Fibroblast of mammary gland (primary cell): ENCODE measurements at regions not wholly inside any gene's neighbourhood (a gene's known extent, or its start where the extent isn't known, plus 50 kb on each side); places are given as distances from the start of the nearest gene placed in this dataset.

ENCODE experiments used
- DNase-seq: peaks from one replicate; pipeline ENCODE4 v3.0.0-alpha.2; 2010; ENCODE audit warnings: low read depth
- H3K4me3 ChIP-seq: 2 replicates; pipeline ENCODE4 v1.5.1; 2011; ENCODE audit warnings: low read depth, mild to moderate bottlenecking, low read length, moderate library complexity; ENCODE audit not compliant: control insufficient read depth
- TF ChIP-seq, protein P1 (sequence below): conservative IDR thresholded peaks from 2 replicates; pipeline ENCODE4 v1.5.1; 2011; ENCODE audit warnings: low read depth, low read length, inconsistent platforms; ENCODE audit not compliant: control insufficient read depth, insufficient read depth

DNA sequence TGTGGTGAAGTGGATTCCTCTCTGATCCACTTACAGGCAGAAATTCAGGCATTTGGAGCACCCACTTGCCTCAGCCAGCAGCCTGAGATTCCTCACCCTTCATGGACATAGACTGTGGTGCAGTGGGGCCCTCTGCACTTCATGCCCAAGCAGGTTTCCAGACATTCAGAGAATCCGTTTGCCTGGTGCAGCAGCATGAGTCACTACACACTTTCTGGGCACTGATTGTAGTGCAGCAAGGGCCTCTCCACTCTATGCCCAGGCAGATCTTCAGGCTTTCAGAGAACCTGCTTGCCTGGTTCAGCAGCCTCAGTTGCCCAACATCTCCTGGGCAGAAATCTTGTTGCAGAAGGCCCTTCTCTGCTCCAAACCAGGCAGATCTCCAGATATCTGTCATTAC lies 920.9 kb downstream of the SLITRK5 start:
- TF ChIP-seq, protein P1, sequence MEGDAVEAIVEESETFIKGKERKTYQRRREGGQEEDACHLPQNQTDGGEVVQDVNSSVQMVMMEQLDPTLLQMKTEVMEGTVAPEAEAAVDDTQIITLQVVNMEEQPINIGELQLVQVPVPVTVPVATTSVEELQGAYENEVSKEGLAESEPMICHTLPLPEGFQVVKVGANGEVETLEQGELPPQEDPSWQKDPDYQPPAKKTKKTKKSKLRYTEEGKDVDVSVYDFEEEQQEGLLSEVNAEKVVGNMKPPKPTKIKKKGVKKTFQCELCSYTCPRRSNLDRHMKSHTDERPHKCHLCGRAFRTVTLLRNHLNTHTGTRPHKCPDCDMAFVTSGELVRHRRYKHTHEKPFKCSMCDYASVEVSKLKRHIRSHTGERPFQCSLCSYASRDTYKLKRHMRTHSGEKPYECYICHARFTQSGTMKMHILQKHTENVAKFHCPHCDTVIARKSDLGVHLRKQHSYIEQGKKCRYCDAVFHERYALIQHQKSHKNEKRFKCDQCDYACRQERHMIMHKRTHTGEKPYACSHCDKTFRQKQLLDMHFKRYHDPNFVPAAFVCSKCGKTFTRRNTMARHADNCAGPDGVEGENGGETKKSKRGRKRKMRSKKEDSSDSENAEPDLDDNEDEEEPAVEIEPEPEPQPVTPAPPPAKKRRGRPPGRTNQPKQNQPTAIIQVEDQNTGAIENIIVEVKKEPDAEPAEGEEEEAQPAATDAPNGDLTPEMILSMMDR = no peak
- H3K4me3 ChIP-seq = no peak overlapping the region
- no peak for DNase-seq

- H3K4me3 ChIP-seq = no peak overlapping the region
- DNase-seq = no peak
- TF ChIP-seq, protein P1 = no peak
Measured at GRCh38 chr13:88601949-88602348, 930.8 kb downstream of the SLITRK5 start.

DNA sequence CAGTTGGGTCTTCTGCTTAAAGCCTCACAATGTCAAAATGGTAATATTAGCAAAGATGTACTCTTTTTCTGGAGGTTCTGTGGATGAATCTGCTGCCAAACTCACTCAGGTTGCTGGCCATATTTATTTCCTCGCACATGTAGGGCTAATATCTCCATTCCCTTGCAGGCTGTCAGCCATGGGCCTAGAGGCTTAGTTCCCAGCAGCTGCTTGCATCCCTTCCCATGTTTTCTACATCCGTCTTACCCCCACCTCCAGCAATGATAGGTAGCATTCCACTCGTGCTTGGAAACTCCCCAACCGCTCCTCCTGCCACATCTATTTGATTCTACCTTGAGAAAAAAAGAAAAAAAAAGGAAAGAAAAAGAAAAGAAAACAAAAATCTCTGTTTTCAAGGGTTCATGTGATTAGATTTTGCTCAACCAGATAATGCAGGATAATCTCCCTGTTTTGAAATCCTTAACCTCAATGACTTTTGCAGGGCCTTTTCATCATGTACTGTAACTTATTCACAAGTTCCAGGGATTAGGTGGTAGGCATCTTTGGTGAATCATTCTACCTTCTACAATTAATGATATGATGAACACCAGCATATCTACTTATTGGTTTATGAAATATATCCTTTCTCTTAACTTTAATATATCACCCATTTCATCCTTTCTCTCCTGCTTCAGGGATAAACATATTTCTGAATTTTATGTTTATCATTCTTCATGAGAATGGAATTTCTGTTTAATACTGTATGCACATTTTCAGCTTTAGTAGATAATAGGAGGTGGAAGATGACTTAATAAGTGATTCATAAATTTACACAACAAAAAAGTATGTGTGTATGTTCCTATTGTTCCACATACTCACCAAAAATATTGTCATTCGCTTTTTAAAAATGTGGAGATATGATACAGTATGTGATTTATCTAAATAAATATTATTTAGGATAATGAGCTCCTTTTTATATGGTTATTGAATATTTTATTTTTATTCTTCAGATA lies 931.9 kb downstream of the SLITRK5 start:
- no peak for DNase-seq
- TF ChIP-seq, protein P1 = no peak
- H3K4me3 ChIP-seq = no peak overlapping the region

DNA sequence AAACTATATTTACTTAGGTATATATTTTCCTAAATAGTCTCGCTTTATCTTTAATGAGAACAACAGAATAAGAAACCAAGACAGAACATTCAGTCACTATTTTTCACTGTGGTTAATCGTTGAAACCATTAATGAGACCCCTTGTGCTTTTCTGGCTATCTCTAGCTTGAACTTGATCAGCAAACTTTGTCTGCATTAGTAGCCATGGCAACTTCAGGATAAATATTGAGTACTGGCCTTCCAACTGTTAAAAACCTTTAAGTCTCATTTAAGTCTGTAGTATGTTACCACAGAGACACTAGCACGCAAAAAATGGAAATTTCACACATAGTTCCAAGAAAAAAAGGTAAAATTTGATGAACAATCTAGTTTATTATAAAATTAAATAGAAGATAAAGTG lies 946.0 kb downstream of the SLITRK5 start:
- no peak for DNase-seq
- TF ChIP-seq, protein P1 = no peak

GRCh38 chr13:88622362-88622973 lies 951.3 kb downstream of the SLITRK5 start:
- no peak overlapping the region for H3K4me3 ChIP-seq
- no peak for DNase-seq

More for the DNA sequence above, 946.0 kb downstream of the SLITRK5 start:
- no peak overlapping the region for H3K4me3 ChIP-seq

GRCh38 chr13:88623150-88623549 lies 952.0 kb downstream of the SLITRK5 start:
- TF ChIP-seq, protein P1 = no peak
- no peak for DNase-seq
- H3K4me3 ChIP-seq = no peak overlapping the region

More at GRCh38 chr13:88622362-88622973, 951.3 kb downstream of the SLITRK5 start:
- TF ChIP-seq, protein P1 = no peak
